ENCODE measurements at regions not wholly inside any gene's neighbourhood (a gene's known extent, or its start where the extent isn't known, plus 50 kb on each side); places are given as distances from the start of the nearest gene placed in this dataset.
"Not testable (repeated sequence)": the region's sequence is repeated elsewhere in the genome, so short reads cannot be mapped to it uniquely, and the experiment has no call there.

GRCh38 chr11:87585613-87586012, 547.9 kb downstream of the TMEM135 start:
- not testable (repeated sequence) for DNase-seq; H3K27me3 Mint-ChIP-seq; H3K4me1 Mint-ChIP-seq (ENCODE audit: low read depth); H3K36me3 Mint-ChIP-seq (ENCODE audit: low read depth); H3K27ac Mint-ChIP-seq; H3K4me3 Mint-ChIP-seq
- H3K9me3 Mint-ChIP-seq: peaks cover 24% of the 10 kb centered on the region

DNA sequence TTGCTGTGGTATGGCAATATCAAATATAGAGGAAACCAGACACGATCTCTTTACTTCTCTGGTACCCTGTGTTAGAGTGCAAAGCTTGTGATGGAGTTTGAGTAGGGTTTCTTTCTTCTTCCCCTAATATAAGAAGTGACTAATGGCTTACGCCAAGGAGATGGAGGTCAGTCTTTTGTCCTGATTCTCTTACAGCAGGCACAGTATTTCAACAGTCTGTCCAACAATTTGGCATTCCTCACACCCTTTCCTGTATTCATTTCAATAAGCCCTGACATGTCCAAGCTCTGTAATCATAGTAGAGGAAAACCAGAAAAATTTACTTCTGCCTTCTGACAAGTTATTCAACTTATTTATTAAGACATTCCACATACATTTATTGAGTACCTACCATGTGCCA, 546.2 kb downstream of the TMEM135 start:
- no peak overlapping the region for H3K4me3 Mint-ChIP-seq
- H3K36me3 Mint-ChIP-seq (ENCODE audit: low read depth): no peaks in the 10 kb centered on the region
- no peak overlapping the region for H3K27ac Mint-ChIP-seq
- no peaks in the 10 kb centered on the region for H3K4me1 Mint-ChIP-seq (ENCODE audit: low read depth)
- peaks cover 15% of the 10 kb centered on the region for H3K9me3 Mint-ChIP-seq
- DNase-seq: no peak
- H3K27me3 Mint-ChIP-seq: no peaks in the 10 kb centered on the region

DNA sequence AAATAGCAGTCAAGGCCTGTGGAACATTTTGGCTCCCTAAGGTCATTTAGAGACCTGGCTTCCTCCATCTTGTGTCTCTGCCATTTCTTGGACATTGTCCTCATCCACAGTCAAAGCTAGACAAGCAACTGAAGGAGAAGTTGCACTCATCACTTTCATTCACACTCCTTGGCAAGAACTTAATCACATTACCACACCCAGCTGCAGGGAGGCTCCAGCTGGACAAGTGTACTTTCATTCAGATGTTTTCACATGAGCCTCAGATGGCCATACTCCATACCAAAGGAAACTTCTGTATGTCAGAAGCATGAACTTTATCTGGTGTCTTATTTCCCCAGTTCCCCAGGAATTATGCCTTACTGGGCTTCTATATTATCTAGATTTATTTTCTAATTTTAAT, 537.4 kb downstream of the TMEM135 start:
- Mint-ChIP-seq H3K9me3 (no peaks in the 10 kb centered on the region), H3K36me3 (ENCODE audit: low read depth) (no peaks in the 10 kb centered on the region), H3K4me1 (ENCODE audit: low read depth) (no peaks in the 10 kb centered on the region), H3K4me3 (no peak overlapping the region), H3K27me3 (no peaks in the 10 kb centered on the region), H3K27ac (no peak overlapping the region)
- no peak for DNase-seq

DNA sequence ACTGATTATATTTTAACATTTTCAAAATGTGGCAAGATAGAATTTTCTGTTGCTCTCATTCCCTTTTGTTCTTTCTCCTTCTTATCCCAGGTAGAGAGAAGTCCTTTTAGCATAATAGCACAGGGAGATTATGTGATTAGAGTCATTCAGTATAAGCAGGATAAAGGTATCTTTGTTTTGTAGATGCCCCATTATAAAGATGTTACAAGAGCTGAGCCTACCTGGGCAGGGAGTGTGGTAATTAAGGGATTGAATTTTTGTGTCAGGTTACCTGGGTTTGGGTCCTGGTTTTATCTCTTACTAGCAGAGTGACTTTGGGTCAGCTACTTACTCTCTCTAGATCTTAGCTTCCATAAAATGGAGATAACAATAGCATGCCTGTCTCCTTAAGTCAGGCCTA, 536.5 kb downstream of the TMEM135 start:
- H3K9me3 Mint-ChIP-seq: no peaks in the 10 kb centered on the region
- no peaks in the 10 kb centered on the region for H3K4me1 Mint-ChIP-seq (ENCODE audit: low read depth)

GRCh38 chr11:87573708-87574107, 536.0 kb downstream of the TMEM135 start:
- Mint-ChIP-seq H3K4me3 (no peak overlapping the region), H3K27me3 (no peaks in the 10 kb centered on the region), H3K9me3 (no peaks in the 10 kb centered on the region), H3K4me1 (ENCODE audit: low read depth) (no peaks in the 10 kb centered on the region), H3K36me3 (ENCODE audit: low read depth) (no peaks in the 10 kb centered on the region), H3K27ac (no peak overlapping the region)
- DNase-seq: no peak

More for the DNA sequence above, 536.5 kb downstream of the TMEM135 start:
- H3K27me3 Mint-ChIP-seq: no peaks in the 10 kb centered on the region
- no peaks in the 10 kb centered on the region for H3K36me3 Mint-ChIP-seq (ENCODE audit: low read depth)
- no peak overlapping the region for H3K4me3 Mint-ChIP-seq
- DNase-seq: no peak
- H3K27ac Mint-ChIP-seq: no peak overlapping the region

DNA sequence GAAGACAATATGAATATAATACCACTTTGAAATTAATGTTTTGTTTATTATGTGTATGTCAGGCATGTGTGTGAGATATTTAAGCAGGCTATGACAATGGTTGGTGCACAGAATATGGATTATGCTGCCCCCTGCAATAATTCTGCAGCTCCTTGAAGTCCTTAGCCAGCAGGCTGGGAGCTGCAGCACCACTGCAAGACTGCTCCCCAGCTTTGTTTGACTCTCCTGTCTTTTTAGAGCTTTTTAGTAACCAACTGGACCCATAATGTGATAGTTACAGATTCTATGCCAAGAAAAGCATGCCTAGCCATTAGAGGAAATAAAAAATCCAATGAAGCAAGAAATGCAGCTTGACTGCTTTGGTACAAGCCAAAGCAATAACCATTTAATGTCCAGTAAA, 535.1 kb downstream of the TMEM135 start:
- DNase-seq: no peak
- no peak overlapping the region for H3K4me3 Mint-ChIP-seq
- H3K27me3 Mint-ChIP-seq: no peaks in the 10 kb centered on the region
- no peaks in the 10 kb centered on the region for H3K36me3 Mint-ChIP-seq (ENCODE audit: low read depth)
- no peaks in the 10 kb centered on the region for H3K9me3 Mint-ChIP-seq
- H3K27ac Mint-ChIP-seq: no peak overlapping the region
- no peaks in the 10 kb centered on the region for H3K4me1 Mint-ChIP-seq (ENCODE audit: low read depth)

- Mint-ChIP-seq H3K27ac (no peak overlapping the region), H3K4me3 (no peak overlapping the region), H3K9me3 (peaks cover 3% of the 10 kb centered on the region), H3K4me1 (ENCODE audit: low read depth) (no peaks in the 10 kb centered on the region), H3K27me3 (no peaks in the 10 kb centered on the region), H3K36me3 (ENCODE audit: low read depth) (no peaks in the 10 kb centered on the region)
- DNase-seq: no peak
Observed at GRCh38 chr11:87560352-87560751, 522.6 kb downstream of the TMEM135 start.

DNA sequence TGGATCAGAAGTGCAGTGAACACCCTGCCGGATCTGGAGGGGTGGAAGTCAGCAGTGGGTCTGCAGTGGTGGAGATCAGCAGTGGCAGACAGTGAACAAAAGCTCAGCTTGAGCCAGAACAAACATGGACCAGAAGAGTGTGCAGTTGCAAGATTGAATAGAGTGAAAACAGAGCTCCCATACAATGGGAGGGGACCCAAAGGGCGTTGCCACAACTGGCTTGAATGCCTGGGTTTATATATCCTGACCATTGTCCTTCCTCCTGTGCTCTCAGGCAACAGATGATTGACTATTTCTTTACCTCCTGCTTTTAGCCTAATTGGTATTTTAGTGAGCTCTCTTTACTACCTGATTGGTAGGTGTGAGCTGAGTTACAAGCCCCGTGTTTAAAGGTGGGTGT, 522.1 kb downstream of the TMEM135 start:
- not testable (repeated sequence) for H3K9me3 Mint-ChIP-seq; H3K27me3 Mint-ChIP-seq; H3K4me3 Mint-ChIP-seq; H3K36me3 Mint-ChIP-seq (ENCODE audit: low read depth); H3K27ac Mint-ChIP-seq; H3K4me1 Mint-ChIP-seq (ENCODE audit: low read depth); DNase-seq

DNA sequence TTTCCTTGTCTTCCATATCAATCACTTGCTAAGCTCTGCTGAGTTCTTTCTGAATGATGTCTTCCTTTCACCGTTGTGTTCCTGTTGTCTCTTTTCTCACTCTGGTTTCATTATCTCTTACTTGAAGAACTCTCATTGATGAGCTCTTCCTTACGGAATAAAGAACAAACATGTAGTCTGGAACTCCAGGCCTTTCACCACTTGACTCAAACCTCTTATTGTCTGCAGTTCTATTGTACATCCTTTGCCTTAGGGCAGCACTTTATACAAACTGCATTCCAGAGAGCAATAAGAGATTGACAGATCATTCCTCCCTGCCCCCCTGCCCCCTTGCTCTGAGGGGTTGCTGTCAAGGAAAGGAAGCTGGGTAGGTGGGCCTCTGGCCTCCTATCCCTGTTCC, 517.4 kb downstream of the TMEM135 start:
- no peak overlapping the region for H3K27ac Mint-ChIP-seq
- no peak overlapping the region for H3K4me3 Mint-ChIP-seq
- H3K27me3 Mint-ChIP-seq: no peaks in the 10 kb centered on the region
- no peaks in the 10 kb centered on the region for H3K36me3 Mint-ChIP-seq (ENCODE audit: low read depth)
- DNase-seq: no peak
- H3K4me1 Mint-ChIP-seq (ENCODE audit: low read depth): no peaks in the 10 kb centered on the region
- peaks cover 7% of the 10 kb centered on the region for H3K9me3 Mint-ChIP-seq

DNA sequence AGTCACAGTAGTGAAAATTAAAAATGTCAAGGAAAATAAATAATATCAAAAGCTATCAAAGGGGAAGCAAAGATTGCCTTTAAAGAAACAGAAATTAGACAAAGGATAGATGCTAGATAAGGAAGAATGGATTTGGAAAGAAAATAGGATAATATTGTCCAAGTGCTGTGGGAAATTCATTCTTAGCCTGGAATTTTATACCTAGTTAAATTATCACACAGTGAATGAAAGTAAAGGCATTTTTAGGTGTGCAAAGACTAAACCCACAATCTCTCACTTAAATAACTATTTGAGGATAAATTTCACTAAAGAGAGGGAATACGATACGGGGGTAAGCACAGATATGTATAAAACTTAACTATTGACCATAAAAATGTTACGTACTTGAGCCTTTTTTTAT, 511.1 kb downstream of the TMEM135 start:
- Mint-ChIP-seq H3K27me3 (no peaks in the 10 kb centered on the region), H3K9me3 (peaks cover 33% of the 10 kb centered on the region), H3K36me3 (ENCODE audit: low read depth) (no peaks in the 10 kb centered on the region)

GRCh38 chr11:87545858-87546257, 508.1 kb downstream of the TMEM135 start:
- H3K9me3 Mint-ChIP-seq: peaks cover 37% of the 10 kb centered on the region
- DNase-seq: no peak

More for the DNA sequence above, 511.1 kb downstream of the TMEM135 start:
- DNase-seq: no peak
- Mint-ChIP-seq H3K4me3 (no peak overlapping the region), H3K27ac (no peak overlapping the region), H3K4me1 (ENCODE audit: low read depth) (no peaks in the 10 kb centered on the region)

DNA sequence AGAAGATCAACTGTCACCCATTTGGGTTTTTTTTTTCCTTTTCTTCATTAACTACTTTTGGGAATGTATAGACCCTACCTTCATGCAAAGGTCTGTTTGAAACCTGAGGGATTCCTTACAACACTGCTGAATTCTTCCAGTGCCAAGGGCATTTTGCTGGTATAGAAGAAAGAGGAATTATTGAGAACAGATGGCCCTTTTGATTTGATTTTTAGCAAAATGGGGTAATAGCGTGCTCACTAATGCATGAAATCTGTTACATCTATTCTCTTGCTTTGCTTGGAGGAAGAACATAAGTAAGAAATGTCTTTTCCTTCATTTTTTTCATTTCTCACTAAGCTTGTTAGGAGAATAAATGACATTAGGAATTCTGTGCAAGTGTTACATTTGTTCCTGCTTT, 501.9 kb downstream of the TMEM135 start:
- Mint-ChIP-seq H3K36me3 (ENCODE audit: low read depth) (no peaks in the 10 kb centered on the region), H3K9me3 (peaks cover 9% of the 10 kb centered on the region), H3K4me1 (ENCODE audit: low read depth) (no peaks in the 10 kb centered on the region), H3K27ac (no peak overlapping the region), H3K4me3 (no peak overlapping the region), H3K27me3 (no peaks in the 10 kb centered on the region)
- no peak for DNase-seq

More at GRCh38 chr11:87545858-87546257, 508.1 kb downstream of the TMEM135 start:
- no peaks in the 10 kb centered on the region for H3K27me3 Mint-ChIP-seq
- H3K4me3 Mint-ChIP-seq: no peak overlapping the region
- H3K27ac Mint-ChIP-seq: no peak overlapping the region
- no peaks in the 10 kb centered on the region for H3K4me1 Mint-ChIP-seq (ENCODE audit: low read depth)
- H3K36me3 Mint-ChIP-seq (ENCODE audit: low read depth): no peaks in the 10 kb centered on the region

DNA sequence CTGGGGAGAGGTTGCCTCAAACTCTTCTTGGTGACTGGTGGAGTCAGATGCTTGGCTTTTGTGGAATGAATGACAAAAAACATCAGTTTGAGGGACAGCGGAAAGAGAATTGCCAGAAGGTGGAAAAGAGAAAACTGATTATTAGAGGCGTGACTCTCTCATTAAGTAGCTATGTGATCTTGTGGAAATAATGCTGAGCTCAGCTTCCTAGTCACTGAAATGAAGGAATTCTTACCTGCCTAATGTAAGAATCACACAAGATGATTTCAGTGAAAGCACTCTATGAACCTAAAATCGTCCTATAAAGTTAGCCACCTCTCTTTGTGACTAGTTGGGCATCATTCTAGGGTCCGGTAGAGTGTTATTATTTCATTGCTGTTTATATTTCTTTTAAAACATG, 498.8 kb downstream of the TMEM135 start:
- no peak overlapping the region for H3K4me3 Mint-ChIP-seq
- no peaks in the 10 kb centered on the region for H3K36me3 Mint-ChIP-seq (ENCODE audit: low read depth)
- H3K4me1 Mint-ChIP-seq (ENCODE audit: low read depth): no peaks in the 10 kb centered on the region
- no peaks in the 10 kb centered on the region for H3K27me3 Mint-ChIP-seq
- H3K9me3 Mint-ChIP-seq: no peaks in the 10 kb centered on the region
- no peak for DNase-seq
- H3K27ac Mint-ChIP-seq: no peak overlapping the region

GRCh38 chr11:87536016-87536415, 498.3 kb downstream of the TMEM135 start:
- DNase-seq: no peak

GRCh38 chr11:87535513-87535912, 497.8 kb downstream of the TMEM135 start:
- no peak overlapping the region for H3K4me3 Mint-ChIP-seq
- no peak for DNase-seq
- no peaks in the 10 kb centered on the region for H3K9me3 Mint-ChIP-seq
- no peaks in the 10 kb centered on the region for H3K27me3 Mint-ChIP-seq
- no peaks in the 10 kb centered on the region for H3K36me3 Mint-ChIP-seq (ENCODE audit: low read depth)
- H3K27ac Mint-ChIP-seq: no peak overlapping the region
- no peaks in the 10 kb centered on the region for H3K4me1 Mint-ChIP-seq (ENCODE audit: low read depth)

More at GRCh38 chr11:87536016-87536415, 498.3 kb downstream of the TMEM135 start:
- Mint-ChIP-seq H3K27ac (no peak overlapping the region), H3K4me3 (no peak overlapping the region), H3K9me3 (no peaks in the 10 kb centered on the region), H3K4me1 (ENCODE audit: low read depth) (no peaks in the 10 kb centered on the region), H3K36me3 (ENCODE audit: low read depth) (no peaks in the 10 kb centered on the region), H3K27me3 (no peaks in the 10 kb centered on the region)

DNA sequence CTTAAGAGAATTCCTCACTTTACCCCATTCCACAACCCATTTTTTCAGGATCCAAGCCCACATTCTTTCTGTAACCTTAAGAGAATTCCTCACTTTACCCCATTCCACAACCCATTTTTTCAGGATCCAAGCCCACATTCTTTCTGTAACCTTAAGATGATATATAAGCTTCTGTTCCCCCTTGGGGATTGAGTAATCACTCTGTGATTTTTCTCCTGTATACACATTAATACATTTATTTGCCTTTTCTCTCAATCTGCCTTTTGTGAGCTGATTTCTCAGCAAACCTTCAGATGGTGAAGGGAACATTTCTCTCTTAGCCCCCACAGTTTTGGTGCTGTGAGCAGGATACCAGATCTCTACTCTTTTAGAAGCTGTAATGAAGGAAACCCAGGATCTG, 494.1 kb downstream of the TMEM135 start:
- DNase-seq; H3K9me3 Mint-ChIP-seq; H3K27me3 Mint-ChIP-seq; H3K36me3 Mint-ChIP-seq (ENCODE audit: low read depth); H3K4me3 Mint-ChIP-seq; H3K27ac Mint-ChIP-seq; H3K4me1 Mint-ChIP-seq (ENCODE audit: low read depth): not testable (repeated sequence)

All from activated T-cell treated with anti-CD3 and anti-CD28 coated beads, Interleukin-2, amount 50 U/mL, for 24 hours (primary cell).